OCI-LY3 (cell line): ENCODE measurements at regions not wholly inside any gene's neighbourhood (a gene's known extent, or its start where the extent isn't known, plus 50 kb on each side); places are given as distances from the start of the nearest gene placed in this dataset.

Source experiments
- H2AFZ ChIP-seq: fragments of 200-600, 300-600 bp; shearing (Covaris generic); 2 replicates; pipeline ENCODE4 v1.6.0; 2014; ENCODE audit warnings: antibody characterized with exemption, low read depth, low read length
- H3K27ac ChIP-seq: fragments of 200-600, 300-600 bp; sonication (generic); 2 replicates; pipeline ENCODE4 v1.5.1; 2014; ENCODE audit warnings: mild to moderate bottlenecking, low read length, moderate library complexity, mixed read lengths
- H3K27me3 ChIP-seq: fragments of 200-600, 300-600 bp; sonication (generic); 2 replicates; pipeline ENCODE4 v1.6.1; 2014; ENCODE audit warnings: low read depth, low read length, mixed read lengths
- H3K36me3 ChIP-seq: fragments of 200-600, 300-600 bp; sonication (generic); replicated peaks from 2 replicates; pipeline ENCODE3; 2014; ENCODE audit warnings: low read depth, low read length, mixed read lengths
- H3K4me1 ChIP-seq: fragments of 300-600, 200-600 bp; sonication (generic); 2 replicates; pipeline ENCODE4 v1.6.1; 2014; ENCODE audit warnings: low read length, mixed read lengths
- H3K4me2 ChIP-seq: fragments of 200-600, 300-600 bp; sonication (generic); 2 replicates; pipeline ENCODE4 v1.6.1; 2014; ENCODE audit warnings: low read length, mixed read lengths
- H3K4me3 ChIP-seq: fragments of 300-600, 200-600 bp; sonication (generic); 2 replicates; pipeline ENCODE4 v1.5.1; 2014; ENCODE audit warnings: antibody characterized with exemption, mild to moderate bottlenecking, low read length, moderate library complexity
- H3K79me2 ChIP-seq: fragments of 300-600, 200-600 bp; shearing (Covaris generic); 2 replicates; pipeline ENCODE4 v1.6.1; 2014; ENCODE audit warnings: mild to moderate bottlenecking, low read length, mixed read lengths
- H3K9ac ChIP-seq: fragments of 300-600, 200-600 bp; shearing (Covaris generic); 2 replicates; pipeline ENCODE4 v1.6.0; 2014; ENCODE audit warnings: mild to moderate bottlenecking, low read length, moderate library complexity
- H3K9me3 ChIP-seq: fragments of 200-600, 300-600 bp; shearing (Covaris generic); 2 replicates; pipeline ENCODE4 v1.6.1; 2014; ENCODE audit warnings: low read length, mixed read lengths; ENCODE audit not compliant: insufficient read depth
- H4K20me1 ChIP-seq: fragments of 200-600, 300-600 bp; sonication (generic); 2 replicates; pipeline ENCODE4 v1.6.1; 2016; ENCODE audit warnings: low read length, mixed read lengths; ENCODE audit not compliant: insufficient read depth
- CTCF ChIP-seq: fragments of 200-600, 300-600 bp; sonication (generic); IDR thresholded peaks from 2 replicates; pipeline ENCODE4 v1.5.1; 2014; ENCODE audit warnings: antibody characterized with exemption, low read length, low read depth
- EZH2phosphoT487 ChIP-seq: fragments of 200-600 bp; shearing (Covaris generic); IDR thresholded peaks from 2 replicates; pipeline ENCODE4 v1.6.1; 2018; ENCODE audit warnings: antibody characterized with exemption, mixed run types, low read depth

GRCh38 chr11:33616552-33616951 is 84.1 kb downstream of the C11orf91 start:
- no peaks in the 10 kb centered on the region for H3K36me3 ChIP-seq
- H3K79me2 ChIP-seq, result no peaks in the 10 kb centered on the region
- H3K27me3 ChIP-seq, result peaks cover 16% of the 10 kb centered on the region; the same call in 1 of the 2 replicates
- TF ChIP-seq CTCF (no peak), EZH2phosphoT487 (no peak)
- H2AFZ ChIP-seq, result no peak overlapping the region
- no peaks in the 10 kb centered on the region for H3K4me1 ChIP-seq
- H3K9ac ChIP-seq, result no peak overlapping the region
- H3K4me2 ChIP-seq, result no peak overlapping the region
- no peak overlapping the region for H3K27ac ChIP-seq
- H4K20me1 ChIP-seq, result no peaks in the 10 kb centered on the region
- H3K4me3 ChIP-seq, result no peak overlapping the region
- H3K9me3 ChIP-seq, result no peaks in the 10 kb centered on the region

- H3K9ac ChIP-seq, result no peak overlapping the region
- H3K4me2 ChIP-seq, result no peak overlapping the region
- H3K9me3 ChIP-seq, result no peaks in the 10 kb centered on the region
- H3K4me1 ChIP-seq, result no peaks in the 10 kb centered on the region
- H3K27me3 ChIP-seq, result peaks cover 10% of the 10 kb centered on the region; the same call in 1 of the 2 replicates
- no peaks in the 10 kb centered on the region for H4K20me1 ChIP-seq
- no peak overlapping the region for H3K27ac ChIP-seq
- no peaks in the 10 kb centered on the region for H3K36me3 ChIP-seq
- H2AFZ ChIP-seq, result no peak overlapping the region
- no peak for TF ChIP-seq EZH2phosphoT487
- TF ChIP-seq CTCF, result no peak
- H3K79me2 ChIP-seq, result no peaks in the 10 kb centered on the region
- H3K4me3 ChIP-seq, result no peak overlapping the region
Observed at GRCh38 chr11:33615751-33616150, 84.9 kb downstream of the C11orf91 start.

GRCh38 chr11:33613404-33613803 is 87.2 kb downstream of the C11orf91 start:
- Histone ChIP-seq H4K20me1 (no peaks in the 10 kb centered on the region), H3K9ac (no peak overlapping the region), H3K27me3 (0 out of 2 replicates have a peak, but pooled peaks cover under 1% of the 10 kb centered on the region), H3K4me1 (no peaks in the 10 kb centered on the region), H3K27ac (no peak overlapping the region), H3K4me3 (no peak overlapping the region), H3K36me3 (no peaks in the 10 kb centered on the region), H2AFZ (no peak overlapping the region), H3K9me3 (no peaks in the 10 kb centered on the region), H3K79me2 (no peaks in the 10 kb centered on the region), H3K4me2 (no peak overlapping the region)
- no peak for TF ChIP-seq EZH2phosphoT487
- no peak for TF ChIP-seq CTCF

- no peak for TF ChIP-seq CTCF
- no peak for TF ChIP-seq EZH2phosphoT487
- no peaks in the 10 kb centered on the region for H3K79me2 ChIP-seq
Observed at GRCh38 chr11:33610903-33611302, 89.7 kb downstream of the C11orf91 start.

More at GRCh38 chr11:33610903-33611302, 89.7 kb downstream of the C11orf91 start:
- Histone ChIP-seq H3K27ac (no peak overlapping the region), H4K20me1 (no peaks in the 10 kb centered on the region), H3K9ac (no peak overlapping the region), H3K27me3 (no peaks in the 10 kb centered on the region), H3K4me1 (no peaks in the 10 kb centered on the region), H3K9me3 (no peaks in the 10 kb centered on the region), H3K4me3 (no peak overlapping the region), H3K36me3 (no peaks in the 10 kb centered on the region), H2AFZ (no peak overlapping the region), H3K4me2 (no peak overlapping the region)
